ENCODE measurements at regions not wholly inside any gene's neighbourhood (a gene's known extent, or its start where the extent isn't known, plus 50 kb on each side); places are given as distances from the start of the nearest gene placed in this dataset.
"Not testable (repeated sequence)": the region's sequence is repeated elsewhere in the genome, so short reads cannot be mapped to it uniquely, and the experiment has no call there.

DNA sequence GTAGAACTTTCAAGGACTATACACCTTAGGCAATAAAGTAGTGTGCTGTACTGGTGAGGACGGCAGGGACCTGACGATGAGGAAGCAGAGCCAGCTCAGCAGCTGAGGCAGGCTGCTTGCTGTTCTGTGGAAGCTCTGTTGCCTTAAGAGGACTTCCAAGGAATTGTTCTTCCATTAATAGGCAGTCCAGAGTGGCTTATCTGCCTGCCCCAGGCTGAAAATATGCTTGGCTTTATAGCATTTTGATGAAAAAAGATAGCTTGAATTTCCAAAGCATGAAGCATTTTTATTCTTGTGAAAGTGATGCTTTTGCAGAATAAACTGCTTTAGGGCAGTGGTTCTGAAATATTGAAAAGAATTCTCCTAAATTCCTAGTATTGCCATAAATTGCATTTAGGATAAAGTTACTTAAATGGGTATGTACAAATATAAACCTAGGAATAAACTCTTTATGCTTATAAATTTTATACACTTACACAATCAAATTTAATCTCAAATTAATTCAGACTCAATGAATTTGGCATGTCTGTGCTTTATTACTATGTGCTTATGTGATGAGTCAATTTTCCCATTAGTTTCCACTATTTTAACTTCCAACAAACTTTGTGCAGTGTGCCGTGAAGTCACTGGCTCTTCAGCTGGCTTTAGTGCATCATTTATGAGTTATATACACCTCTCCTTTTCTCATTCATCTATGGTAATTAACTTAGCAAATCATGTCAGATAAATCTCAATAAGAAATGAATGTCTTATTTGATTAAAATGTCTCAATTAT is 231.0 kb upstream of the RASGRP1 start:
- ATAC-seq (replicated peaks) = no peak

DNA sequence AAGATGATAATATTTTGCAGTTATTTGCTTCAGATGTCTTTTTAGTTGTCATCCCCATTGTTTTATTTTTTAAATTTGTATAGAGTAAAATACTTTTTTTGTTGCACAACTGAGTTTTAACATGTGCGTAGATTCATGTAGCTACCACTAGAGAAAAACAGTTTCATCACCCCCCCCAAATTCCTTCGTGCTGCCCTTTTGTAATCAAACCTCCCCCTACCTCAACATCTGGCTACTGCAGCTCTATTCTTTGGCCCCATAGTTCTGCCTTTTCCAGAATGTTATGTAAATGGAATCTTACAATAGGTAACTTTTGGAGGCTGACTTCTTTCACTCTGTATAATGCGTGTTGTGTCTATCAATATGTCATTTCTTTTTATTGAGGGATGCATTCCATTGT is 232.0 kb upstream of the RASGRP1 start:
- no peaks in the 10 kb centered on the region for H3K9me3 Mint-ChIP-seq

More for the DNA sequence above, 231.0 kb upstream of the RASGRP1 start:
- Mint-ChIP-seq H3K27ac (no peak overlapping the region), H3K36me3 (ENCODE audit: low read depth) (no peaks in the 10 kb centered on the region), H3K4me3 (no peak overlapping the region), H3K4me1 (no peaks in the 10 kb centered on the region), H3K27me3 (peaks cover 10% of the 10 kb centered on the region), H3K9me3 (no peaks in the 10 kb centered on the region)

DNA sequence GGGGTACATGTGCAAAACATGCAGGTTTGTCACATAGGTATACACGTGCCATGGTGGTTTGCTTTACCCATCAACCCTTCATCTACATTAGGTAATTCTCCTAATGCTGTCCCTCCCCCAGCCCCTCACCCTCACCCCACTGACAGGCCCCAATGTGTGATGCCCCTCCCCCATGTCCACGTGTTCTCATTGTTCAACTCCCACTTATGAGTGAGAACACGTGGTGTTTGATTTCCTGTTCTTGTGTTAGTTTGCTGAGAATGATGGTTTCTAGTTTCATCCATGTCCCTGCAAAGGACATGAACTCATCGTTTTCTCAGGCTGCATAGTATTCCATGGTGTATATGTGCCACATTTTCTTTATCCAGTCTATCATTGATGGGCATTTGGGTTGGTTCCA is 232.9 kb upstream of the RASGRP1 start:
- not testable (repeated sequence) for H3K36me3 Mint-ChIP-seq (ENCODE audit: low read depth); H3K27ac Mint-ChIP-seq; H3K4me3 Mint-ChIP-seq; ATAC-seq (replicated peaks); H3K9me3 Mint-ChIP-seq; H3K4me1 Mint-ChIP-seq
- H3K27me3 Mint-ChIP-seq = peaks cover 18% of the 10 kb centered on the region

More for the DNA sequence above, 232.0 kb upstream of the RASGRP1 start:
- Mint-ChIP-seq H3K4me1 (no peaks in the 10 kb centered on the region), H3K36me3 (ENCODE audit: low read depth) (no peaks in the 10 kb centered on the region), H3K27me3 (peaks cover 13% of the 10 kb centered on the region), H3K4me3 (no peak overlapping the region), H3K27ac (no peak overlapping the region)
- no peak for ATAC-seq (replicated peaks)

- not testable (repeated sequence) for H3K4me3 Mint-ChIP-seq; H3K4me1 Mint-ChIP-seq; ATAC-seq (replicated peaks); H3K27ac Mint-ChIP-seq; H3K36me3 Mint-ChIP-seq (ENCODE audit: low read depth); H3K9me3 Mint-ChIP-seq
- peaks cover 18% of the 10 kb centered on the region for H3K27me3 Mint-ChIP-seq
Measured at GRCh38 chr15:38799202-38799601, 234.6 kb upstream of the RASGRP1 start.

GRCh38 chr15:38809621-38810020 is 245.0 kb upstream of the RASGRP1 start:
- H3K4me3 Mint-ChIP-seq = no peak overlapping the region
- no peaks in the 10 kb centered on the region for H3K36me3 Mint-ChIP-seq (ENCODE audit: low read depth)
- H3K27me3 Mint-ChIP-seq = no peaks in the 10 kb centered on the region
- H3K9me3 Mint-ChIP-seq = no peaks in the 10 kb centered on the region
- H3K4me1 Mint-ChIP-seq = no peaks in the 10 kb centered on the region
- ATAC-seq (replicated peaks) = no peak
- no peak overlapping the region for H3K27ac Mint-ChIP-seq

GRCh38 chr15:38810686-38811085 is 246.1 kb upstream of the RASGRP1 start:
- Mint-ChIP-seq H3K36me3 (ENCODE audit: low read depth) (no peaks in the 10 kb centered on the region), H3K4me1 (no peaks in the 10 kb centered on the region), H3K9me3 (no peaks in the 10 kb centered on the region), H3K27me3 (no peaks in the 10 kb centered on the region), H3K4me3 (no peak overlapping the region), H3K27ac (no peak overlapping the region)
- no peak for ATAC-seq (replicated peaks)

DNA sequence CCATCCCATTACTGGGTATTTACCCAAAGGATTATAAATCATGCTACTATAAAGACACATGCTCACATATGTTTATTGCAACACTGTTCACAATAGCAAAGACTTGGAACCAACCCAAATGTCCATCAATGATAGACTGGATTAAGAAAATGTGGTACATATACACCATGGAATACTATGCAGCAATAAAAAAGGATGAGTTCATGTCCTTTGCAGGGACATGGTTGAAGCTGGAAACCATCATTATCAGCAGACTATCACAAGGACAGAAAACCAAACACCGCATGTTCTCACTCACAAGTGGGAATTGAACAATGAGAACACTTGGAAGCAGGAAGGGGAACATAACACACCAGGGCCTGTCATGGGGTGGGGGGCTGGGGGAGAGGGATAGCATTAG is 249.6 kb upstream of the RASGRP1 start:
- not testable (repeated sequence) for H3K9me3 Mint-ChIP-seq; H3K4me3 Mint-ChIP-seq; H3K27ac Mint-ChIP-seq; H3K27me3 Mint-ChIP-seq; H3K4me1 Mint-ChIP-seq; H3K36me3 Mint-ChIP-seq (ENCODE audit: low read depth); ATAC-seq (replicated peaks)

DNA sequence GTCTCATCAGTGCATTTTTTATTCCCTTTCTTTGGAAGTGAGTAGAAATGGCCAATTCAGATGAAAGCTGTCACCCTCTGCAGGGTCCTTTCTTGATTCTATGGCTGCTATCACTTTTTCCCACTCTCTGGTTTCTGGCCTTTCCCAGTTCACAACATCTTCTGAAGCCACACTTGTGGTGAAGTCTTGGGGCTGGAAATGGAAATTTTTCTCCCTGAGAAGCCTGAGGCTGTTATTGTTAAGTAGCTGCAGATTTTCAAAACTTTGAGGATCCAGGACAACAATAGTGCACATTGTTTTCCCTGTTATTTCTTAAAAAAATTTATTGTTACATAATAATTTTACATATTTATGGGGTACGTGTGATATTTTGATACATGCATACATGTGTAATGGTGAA is 250.3 kb upstream of the RASGRP1 start:
- H3K4me1 Mint-ChIP-seq = no peaks in the 10 kb centered on the region

DNA sequence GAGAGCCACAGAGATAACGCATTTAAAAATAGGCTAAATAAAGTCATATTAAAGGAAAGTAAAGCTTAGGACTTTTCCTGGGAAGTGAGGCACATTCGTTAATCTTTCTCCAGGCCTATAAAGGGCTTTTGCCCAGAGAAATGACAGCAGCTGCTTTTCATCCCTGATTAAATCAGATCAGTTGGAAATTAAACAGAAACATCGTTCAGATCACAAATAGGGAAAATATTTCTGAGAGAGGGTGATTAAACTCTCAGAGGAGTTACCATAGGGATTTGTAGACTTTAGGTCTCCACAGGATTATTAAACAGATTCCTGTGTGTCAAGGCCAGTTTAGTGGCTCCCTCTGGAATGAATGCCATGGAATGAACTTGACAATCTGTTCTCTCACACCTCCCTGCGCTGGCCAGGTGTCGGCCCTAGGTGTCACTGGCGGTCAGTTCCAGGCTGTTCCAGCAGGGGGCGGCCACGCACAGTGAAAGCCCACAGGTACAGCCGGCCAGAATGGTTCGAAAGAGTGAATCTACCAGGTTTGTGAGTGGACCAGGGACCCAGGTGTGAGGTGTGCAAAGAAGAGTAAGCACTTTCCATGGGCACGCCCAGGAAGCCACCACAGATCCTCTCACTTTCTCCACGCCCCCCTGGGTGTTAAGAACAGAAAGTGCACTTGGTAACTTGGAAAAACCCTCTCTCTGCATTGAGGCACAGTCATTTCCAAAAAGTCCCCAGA is 253.0 kb upstream of the RASGRP1 start:
- H3K9me3 Mint-ChIP-seq = no peaks in the 10 kb centered on the region
- no peaks in the 10 kb centered on the region for H3K4me1 Mint-ChIP-seq

More for the DNA sequence above, 250.3 kb upstream of the RASGRP1 start:
- Mint-ChIP-seq H3K9me3 (no peaks in the 10 kb centered on the region), H3K4me3 (no peak overlapping the region), H3K27me3 (peaks cover 3% of the 10 kb centered on the region), H3K27ac (no peak overlapping the region), H3K36me3 (ENCODE audit: low read depth) (no peaks in the 10 kb centered on the region)
- no peak for ATAC-seq (replicated peaks)

DNA sequence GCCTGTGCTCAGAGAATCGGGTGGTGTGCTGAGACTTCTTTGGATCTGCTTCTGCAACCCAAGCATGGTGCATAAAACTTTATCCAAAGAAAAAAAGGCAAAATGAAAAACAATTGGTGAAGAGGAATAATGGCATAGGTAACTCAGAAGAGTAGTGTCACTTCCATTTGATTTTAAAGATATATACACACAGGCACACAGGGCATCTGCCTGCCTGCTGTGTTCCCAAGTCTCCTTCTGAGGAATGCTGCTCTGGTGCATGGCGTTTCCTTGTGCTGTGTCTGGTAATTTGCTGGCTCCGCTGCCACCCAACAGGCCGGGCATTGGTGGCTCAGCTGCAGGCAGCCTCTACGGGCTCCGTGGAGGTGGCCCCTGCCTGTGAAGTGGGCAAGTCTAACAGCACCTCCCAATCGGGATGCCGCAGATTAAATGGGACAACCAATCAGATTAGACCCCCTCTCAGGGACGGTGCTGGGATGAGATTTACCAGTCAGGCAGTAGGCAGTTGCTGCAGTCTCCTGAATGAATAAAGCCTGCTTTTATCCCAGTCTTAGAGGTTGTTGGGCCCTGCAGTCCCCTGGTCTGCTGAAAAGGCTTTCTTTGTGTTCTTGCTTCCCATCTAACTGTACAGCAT is 253.7 kb upstream of the RASGRP1 start:
- Mint-ChIP-seq H3K36me3 (ENCODE audit: low read depth) (no peaks in the 10 kb centered on the region), H3K27ac (no peak overlapping the region), H3K9me3 (no peaks in the 10 kb centered on the region), H3K4me3 (no peak overlapping the region), H3K27me3 (peaks cover 3% of the 10 kb centered on the region), H3K4me1 (no peaks in the 10 kb centered on the region)
- ATAC-seq (replicated peaks) = no peak

More for the DNA sequence above, 253.0 kb upstream of the RASGRP1 start:
- peaks cover 3% of the 10 kb centered on the region for H3K27me3 Mint-ChIP-seq
- no peak overlapping the region for H3K4me3 Mint-ChIP-seq
- H3K36me3 Mint-ChIP-seq (ENCODE audit: low read depth) = no peaks in the 10 kb centered on the region
- no peak overlapping the region for H3K27ac Mint-ChIP-seq
- ATAC-seq (replicated peaks) = peak; percentile 94

DNA sequence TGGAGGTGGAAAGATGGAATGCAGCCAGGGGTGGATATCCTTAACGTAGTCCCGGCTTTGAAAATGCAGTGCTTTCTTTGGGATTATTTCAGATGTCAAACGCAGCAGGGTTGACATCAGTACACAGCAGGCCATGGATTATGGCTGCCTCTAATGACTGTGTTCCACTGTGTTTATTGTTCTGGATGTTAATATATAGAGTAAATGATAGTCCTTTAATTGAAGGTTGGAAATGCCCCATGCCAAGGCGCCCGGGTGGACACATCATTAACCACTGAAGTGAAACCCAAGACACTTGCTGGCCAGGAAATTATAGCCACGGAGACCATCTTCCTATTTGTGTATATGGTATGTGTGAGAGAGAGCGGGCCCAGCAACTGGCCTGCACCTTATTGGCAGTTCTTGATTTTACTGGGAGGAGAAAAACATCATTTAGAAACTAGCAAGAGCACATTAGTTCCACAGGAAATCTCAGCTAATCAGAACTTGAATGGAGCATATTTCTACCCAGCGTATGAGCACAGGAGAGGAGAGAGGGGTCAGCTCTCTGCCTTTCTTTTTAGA is 254.9 kb upstream of the RASGRP1 start:
- H3K9me3 Mint-ChIP-seq = no peaks in the 10 kb centered on the region
- no peak overlapping the region for H3K4me3 Mint-ChIP-seq
- no peaks in the 10 kb centered on the region for H3K4me1 Mint-ChIP-seq
- peaks cover 3% of the 10 kb centered on the region for H3K27me3 Mint-ChIP-seq
- H3K27ac Mint-ChIP-seq = no peak overlapping the region
- H3K36me3 Mint-ChIP-seq (ENCODE audit: low read depth) = no peaks in the 10 kb centered on the region
- no peak for ATAC-seq (replicated peaks)

- Mint-ChIP-seq H3K4me3 (no peak overlapping the region), H3K36me3 (ENCODE audit: low read depth) (no peaks in the 10 kb centered on the region), H3K9me3 (no peaks in the 10 kb centered on the region), H3K27ac (no peak overlapping the region), H3K27me3 (no peaks in the 10 kb centered on the region), H3K4me1 (no peaks in the 10 kb centered on the region)
- no peak for ATAC-seq (replicated peaks)
Measured at GRCh38 chr15:38823263-38823662, 258.6 kb upstream of the RASGRP1 start.

GRCh38 chr15:38824719-38825118 is 260.1 kb upstream of the RASGRP1 start:
- Mint-ChIP-seq H3K4me1 (no peaks in the 10 kb centered on the region), H3K36me3 (ENCODE audit: low read depth) (no peaks in the 10 kb centered on the region)

GRCh38 chr15:38826880-38827279 is 262.3 kb upstream of the RASGRP1 start:
- no peak overlapping the region for H3K27ac Mint-ChIP-seq
- no peak for ATAC-seq (replicated peaks)
- peaks cover 4% of the 10 kb centered on the region for H3K27me3 Mint-ChIP-seq
- no peak overlapping the region for H3K4me3 Mint-ChIP-seq
- H3K9me3 Mint-ChIP-seq = no peaks in the 10 kb centered on the region
- H3K36me3 Mint-ChIP-seq (ENCODE audit: low read depth) = no peaks in the 10 kb centered on the region
- H3K4me1 Mint-ChIP-seq = no peaks in the 10 kb centered on the region

More at GRCh38 chr15:38824719-38825118, 260.1 kb upstream of the RASGRP1 start:
- Mint-ChIP-seq H3K4me3 (no peak overlapping the region), H3K27ac (no peak overlapping the region), H3K27me3 (peaks cover 4% of the 10 kb centered on the region), H3K9me3 (no peaks in the 10 kb centered on the region)
- no peak for ATAC-seq (replicated peaks)
